Vagina (tissue), 2 donors: ENCODE measurements at regions not wholly inside any gene's neighbourhood (a gene's known extent, or its start where the extent isn't known, plus 50 kb on each side); places are given as distances from the start of the nearest gene placed in this dataset.

Source experiments
- CTCF ChIP-seq, 3 experiments: fragments of 450-650 bp in 2 of 3; fragments of 200-600 bp in 1 of 3; sonication (generic) in 1 of 3; IDR thresholded peaks; one replicate each; pipeline ENCODE4 v1.5.1; 2017 to 2019; ENCODE audit warnings: antibody characterized with exemption in 3 of 3, mild to moderate bottlenecking in 2 of 3, moderate library complexity in 2 of 3
- POLR2AphosphoS5 ChIP-seq, 2 donors: sonication (generic); formaldehyde crosslinking; IDR thresholded peaks; one replicate each; pipeline ENCODE4 v1.9.0; 2017; ENCODE audit warnings: antibody characterized with exemption in 2 of 2, mild to moderate bottlenecking in 2 of 2, low read depth in 1 of 2; ENCODE audit not compliant: insufficient read depth in 1 of 2

GRCh38 chr10:109374215-109374614 lies 549.1 kb downstream of the XPNPEP1 start:
- TF ChIP-seq CTCF (IDR thresholded peaks at IDR 0.05) (no peak), POLR2AphosphoS5 (IDR thresholded peaks at IDR 0.05; ENCODE audit: insufficient read depth in 1 of 2, low read depth in 1 of 2) (no peak)
